GM21515 (cell line): ENCODE measurements at regions not wholly inside any gene's neighbourhood (a gene's known extent, or its start where the extent isn't known, plus 50 kb on each side); places are given as distances from the start of the nearest gene placed in this dataset.

Experiments used
- ATAC-seq: cut with Tn5 transposase; IDR thresholded peaks from one replicate; pipeline ENCODE4 v1.9.1; 2021; ENCODE audit not compliant: unreplicated experiment

DNA sequence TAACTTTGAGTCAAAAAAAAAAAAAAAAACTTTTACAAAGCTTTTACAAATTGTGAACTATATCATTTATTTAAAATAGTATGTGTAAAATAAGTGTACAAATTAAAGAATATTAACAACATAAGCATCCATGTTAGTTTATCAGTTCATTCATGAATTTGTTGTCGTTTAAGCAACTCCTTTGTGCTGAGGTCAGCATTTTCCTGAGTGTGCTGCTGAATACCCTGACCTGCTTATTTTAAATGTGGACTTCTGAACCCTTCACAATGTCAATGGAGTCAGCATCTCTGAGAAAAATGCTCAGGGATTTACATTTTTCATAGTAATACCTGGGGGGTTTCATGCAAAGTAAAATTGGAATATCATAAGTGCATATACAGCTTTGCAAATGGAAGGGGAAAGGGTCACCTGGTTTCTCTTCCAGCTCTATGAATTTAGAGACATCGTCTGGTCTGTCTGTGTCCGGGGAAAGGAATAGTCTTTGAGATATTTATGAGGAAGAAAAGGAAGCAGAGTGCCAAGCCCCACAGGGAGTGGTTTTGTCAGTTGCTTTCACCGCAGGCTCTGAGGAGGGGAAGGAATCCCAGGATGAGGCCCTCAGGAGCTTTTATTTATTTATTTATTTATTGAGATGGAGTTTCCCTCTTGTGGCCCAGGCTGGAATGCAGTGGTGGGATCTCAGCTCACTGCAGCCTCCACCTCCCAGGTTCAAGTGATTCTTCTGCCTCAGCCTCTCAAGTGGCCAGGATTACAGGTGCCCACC is 125.5 kb upstream of the SVIL start:
- ATAC-seq: no peak

DNA sequence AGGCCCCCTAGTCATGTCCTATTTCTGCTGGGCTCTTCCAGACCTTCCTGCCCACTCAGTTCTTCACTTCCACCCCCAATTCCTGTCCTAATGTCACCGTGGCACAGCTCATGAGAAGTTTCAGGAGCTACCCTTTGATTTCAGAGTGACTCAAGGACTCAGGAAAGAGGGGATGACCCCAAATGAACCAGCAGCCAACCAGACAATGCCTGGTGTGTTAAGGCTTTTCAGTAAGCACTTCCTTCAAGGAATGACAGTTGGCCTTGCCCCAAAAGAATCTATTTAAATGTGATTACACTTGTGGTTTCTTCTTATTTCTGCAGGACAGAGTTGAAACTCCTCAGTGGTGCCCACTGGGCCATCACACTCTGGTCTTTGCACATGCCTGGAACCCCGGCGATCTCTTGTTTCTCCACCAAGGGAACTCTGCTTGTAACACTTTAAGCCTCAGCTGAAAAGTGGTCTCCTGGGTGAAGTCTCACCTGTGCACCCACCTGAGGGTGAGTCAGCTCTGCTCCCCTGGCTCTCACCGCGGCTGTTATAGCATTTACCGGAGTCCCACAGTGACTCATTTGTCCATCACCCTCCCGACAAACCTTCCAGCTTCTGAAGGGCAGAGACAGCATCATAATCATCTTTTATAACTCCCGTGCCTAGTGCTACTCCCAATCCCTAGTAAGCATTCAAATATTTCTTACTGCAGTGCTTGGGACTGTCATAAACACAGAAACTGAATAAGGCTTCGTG is 123.0 kb upstream of the SVIL start:
- ATAC-seq: no peak

DNA sequence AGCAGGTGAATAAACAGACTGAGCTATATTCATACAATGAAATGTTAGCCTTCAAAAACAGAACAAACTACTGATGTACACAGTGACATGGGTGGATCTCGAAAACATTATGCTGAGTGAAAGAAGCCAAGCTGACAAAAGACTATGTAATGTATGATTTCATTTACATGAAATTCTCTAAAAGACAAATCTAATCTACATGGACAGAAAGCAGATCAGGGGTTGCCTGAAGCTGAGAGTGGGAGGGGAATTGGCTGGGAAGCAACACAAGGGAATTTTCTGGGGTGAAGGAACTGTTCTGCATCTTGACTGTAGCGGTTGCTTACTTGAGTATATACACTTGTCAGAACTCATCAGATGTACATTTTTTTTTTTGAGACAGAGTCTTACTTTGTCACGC is 121.7 kb upstream of the SVIL start:
- ATAC-seq: no peak

DNA sequence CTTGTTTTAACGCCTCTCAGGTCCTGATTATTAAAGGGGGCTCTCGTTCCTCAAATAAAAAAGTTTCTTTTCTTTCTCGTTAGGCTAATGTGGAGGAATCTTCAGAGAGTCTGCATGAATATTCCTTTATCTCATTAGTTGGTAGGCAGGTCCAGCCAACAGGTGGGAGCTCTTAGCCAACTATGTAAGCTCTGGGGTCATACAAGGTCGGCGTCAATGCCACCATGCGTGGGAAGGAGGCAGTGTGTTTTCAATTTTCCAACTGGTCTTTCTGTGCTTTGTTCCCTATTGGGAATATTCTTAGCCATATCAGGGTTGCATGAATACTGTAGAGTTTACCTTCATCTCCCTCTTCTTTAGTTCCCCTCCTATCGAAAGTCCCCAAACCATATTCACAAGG is 118.5 kb upstream of the SVIL start:
- ATAC-seq: no peak

DNA sequence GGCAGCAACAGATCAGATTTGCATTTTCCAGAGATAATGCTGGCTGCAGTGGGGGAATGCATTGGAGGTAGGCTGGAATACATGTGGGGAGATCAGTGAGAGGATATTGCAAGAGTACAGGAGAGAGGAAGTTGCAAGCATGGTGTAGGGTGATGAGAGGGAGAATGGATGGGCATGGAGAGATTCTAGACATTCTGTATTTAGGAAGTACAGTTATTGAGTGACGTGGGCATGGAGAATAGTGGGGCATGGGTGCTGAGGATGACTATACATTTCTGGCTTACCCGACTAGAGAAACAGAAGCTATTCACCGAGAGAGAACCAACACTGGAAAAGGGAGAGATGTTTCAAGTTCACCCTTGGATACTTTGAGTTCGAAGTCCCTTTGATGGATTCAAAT is 116.9 kb upstream of the SVIL start:
- ATAC-seq: no peak

DNA sequence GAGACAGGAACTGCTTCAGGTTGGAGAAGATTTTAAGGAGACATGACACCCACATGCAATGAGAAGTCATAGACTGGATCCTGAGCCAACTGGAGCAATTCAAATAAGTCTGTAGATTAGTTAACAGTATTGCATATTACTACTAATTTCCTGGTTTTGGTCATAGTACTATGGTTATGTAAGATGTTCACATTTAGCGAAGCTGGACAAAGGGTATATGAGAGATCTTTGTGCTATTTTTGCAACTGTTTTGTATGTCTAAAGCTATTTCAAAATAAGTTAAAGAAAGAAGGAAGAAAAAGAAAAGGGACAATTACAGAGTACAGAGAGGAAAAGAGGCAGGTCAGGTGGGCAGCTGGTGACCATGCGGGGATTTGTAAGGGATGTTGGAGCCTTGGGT is 116.5 kb upstream of the SVIL start:
- no peak for ATAC-seq

DNA sequence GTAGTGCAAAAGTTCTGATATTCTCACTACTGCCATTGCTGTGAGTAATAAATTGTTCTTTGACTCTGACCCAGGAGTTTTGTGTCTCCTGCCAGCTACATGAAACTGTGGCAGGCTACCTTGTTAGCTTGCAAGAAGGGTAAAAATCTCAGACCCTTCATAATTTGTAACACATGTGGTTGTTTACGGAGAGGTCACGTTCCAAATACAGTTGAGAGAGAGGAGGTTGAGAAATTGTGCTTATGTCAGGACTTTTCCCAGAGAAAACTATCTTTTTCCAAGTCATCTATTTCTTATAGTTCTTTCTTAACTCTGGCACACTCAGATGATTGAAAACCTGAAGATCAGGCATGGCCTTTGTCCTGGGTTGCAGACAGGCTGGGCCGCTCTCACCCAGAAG is 114.4 kb upstream of the SVIL start:
- ATAC-seq: no peak

DNA sequence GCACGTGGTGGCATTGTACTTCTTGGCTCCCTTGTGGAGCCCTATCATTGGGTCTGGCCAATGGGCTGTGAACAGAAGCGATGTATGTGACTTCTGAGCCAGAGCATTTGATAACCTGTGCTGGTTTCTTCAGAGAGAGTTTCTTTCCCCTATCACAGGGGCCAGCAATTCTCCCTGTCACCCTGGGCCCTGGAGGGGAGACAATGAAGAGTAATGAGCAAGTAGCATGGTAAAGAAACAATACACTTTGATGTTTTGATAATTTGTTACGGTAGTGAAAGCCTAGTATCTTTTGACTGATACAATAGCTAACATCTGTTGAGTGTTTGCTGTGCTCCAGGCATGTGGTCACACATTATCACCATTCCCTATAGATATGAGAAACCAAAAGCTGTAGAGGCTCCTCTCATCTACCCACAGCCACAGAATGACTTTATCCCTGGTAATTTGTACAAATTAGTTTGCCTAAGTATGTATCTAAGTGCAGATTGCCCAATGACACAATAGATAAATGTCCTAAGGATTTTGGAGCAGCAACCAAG is 113.4 kb upstream of the SVIL start:
- no peak for ATAC-seq

DNA sequence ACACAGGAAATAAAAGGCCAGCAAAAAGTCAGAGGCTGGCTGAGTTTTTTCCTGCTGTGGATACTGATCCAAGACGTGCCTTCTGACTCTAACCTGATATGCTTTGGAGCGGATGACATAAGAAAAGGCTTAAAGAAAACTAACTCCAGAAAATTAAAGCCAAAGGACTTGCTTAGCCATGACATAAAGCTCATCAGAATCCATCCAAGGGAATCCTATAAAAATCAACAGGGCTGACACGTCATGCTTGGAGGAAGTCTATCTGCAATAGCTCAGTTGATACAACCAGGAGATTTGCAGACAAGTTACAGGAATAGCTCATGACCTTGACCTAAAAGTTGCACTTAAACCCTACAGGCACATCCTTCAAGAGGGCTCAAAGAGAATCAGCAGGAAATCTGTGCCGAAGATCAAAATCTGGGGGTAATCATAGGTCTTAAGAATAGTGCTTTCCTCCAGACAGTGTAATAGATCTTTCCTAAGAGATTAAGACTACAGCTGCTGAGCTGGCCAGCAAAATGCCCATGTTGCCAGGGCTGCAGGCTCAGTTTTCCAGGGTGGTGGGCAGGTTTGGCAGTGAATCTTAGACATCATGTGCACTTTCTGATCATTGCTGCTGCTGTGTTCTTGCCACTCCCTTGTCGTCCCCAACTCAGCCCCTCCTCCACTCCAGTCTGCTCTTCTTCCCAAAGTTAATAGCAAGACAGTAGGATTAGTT is 111.5 kb upstream of the SVIL start:
- no peak for ATAC-seq

DNA sequence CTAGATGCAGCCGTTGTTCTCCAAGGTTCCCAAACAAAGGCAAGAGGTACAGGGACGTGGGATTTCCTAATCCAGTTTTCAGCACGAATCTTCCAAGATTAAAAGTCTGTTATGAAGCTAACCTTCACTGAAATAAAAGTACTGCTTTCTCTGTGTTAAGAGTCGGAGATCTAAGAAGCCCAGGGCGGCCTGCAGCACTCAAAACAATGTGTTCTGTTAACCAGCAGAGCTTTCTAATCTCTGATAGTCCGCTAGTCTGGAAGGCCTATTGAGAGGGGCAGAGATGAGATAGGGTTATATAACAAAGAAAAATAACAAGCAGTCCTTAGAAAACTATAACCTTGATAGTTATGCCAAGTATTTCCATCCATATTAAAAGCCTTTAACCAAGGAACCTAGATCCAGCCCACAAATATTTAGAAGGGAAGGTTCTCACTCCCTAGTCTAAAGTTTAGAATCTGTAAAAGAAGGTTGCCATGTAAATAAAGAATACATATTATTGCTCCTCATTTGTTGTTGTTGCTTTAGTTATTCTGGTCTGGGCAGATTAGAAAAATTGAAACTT is 106.3 kb upstream of the SVIL start:
- ATAC-seq: no peak

DNA sequence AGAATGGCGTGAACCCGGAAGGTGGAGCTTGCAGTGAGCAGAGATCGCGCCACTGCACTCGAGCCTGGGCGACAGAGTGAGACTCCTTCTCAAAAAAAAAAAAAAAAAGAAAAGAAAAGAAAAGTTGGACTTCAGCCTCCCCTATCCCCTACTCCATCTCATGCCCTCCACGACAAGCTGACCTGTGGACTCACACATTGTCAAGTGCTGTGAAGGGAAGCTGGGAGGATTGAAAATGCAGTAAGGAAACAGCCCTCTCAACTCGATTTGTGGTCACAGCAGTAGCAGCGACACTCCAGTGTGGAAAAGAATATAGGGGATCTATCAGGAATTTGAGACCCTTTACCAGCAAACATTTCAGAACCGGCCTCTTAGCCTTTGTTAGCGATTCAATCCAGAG is 103.6 kb upstream of the SVIL start:
- no peak for ATAC-seq

DNA sequence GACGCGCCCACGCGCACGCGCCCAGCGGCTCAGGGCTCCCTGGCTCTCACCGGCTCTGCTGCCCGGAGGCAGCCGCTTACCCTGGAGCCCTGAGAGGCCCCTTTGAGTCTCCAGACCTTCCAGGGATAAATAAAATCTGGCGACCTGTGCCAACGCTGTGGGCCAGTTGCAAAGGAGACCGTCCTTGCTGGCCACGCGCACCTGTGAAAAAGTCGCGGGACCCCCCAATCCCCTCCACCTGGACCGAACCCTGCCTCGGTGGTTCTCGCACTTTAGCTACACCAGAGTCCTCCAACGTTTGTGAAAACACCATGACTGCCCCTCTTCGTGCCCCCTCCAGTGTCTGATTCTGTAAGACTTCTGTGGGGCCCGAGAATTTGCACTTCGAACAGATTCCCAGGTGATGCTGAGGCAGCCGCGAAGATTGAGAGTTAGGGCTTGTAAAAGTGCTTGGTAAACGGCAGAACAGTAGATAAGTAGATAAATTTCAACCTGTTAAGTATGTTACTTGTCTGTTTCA is 102.4 kb upstream of the SVIL start:
- no peak for ATAC-seq

DNA sequence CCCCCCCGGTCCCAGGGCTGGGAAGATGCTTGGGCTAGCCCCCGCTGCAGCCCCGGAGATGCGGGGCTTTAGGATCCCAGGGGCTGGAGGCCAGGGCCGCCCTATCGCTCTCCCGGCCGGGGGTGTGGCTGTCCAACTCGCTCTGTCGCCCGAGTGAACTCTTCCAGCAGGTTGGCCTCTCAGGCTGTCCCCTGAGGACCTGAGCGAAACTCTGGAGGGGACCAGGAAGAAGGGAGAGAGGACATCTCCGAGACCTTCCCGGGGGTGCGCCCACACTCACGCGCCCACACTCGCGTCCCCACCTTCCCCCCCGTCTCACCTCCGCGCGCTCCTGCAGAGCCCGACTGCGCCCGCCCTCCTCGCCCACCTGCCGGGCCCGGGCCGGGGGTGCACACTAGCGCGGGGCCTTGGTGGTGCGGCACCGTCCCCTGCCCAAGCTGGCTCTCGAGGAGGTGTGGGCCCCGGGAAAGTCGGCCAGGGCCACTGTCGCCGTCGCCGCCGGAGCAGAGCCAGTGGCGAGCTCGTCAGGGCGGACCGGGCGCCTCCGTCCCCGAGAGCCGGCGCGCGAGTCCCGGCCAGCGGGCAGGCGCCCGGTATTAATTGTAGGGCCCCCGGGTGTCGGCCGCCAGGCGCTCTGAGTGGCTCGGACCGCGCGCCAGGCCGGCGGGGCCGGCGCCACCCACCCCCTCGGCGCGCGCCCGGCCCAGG is 101.7 kb upstream of the SVIL start:
- ATAC-seq: no peak

DNA sequence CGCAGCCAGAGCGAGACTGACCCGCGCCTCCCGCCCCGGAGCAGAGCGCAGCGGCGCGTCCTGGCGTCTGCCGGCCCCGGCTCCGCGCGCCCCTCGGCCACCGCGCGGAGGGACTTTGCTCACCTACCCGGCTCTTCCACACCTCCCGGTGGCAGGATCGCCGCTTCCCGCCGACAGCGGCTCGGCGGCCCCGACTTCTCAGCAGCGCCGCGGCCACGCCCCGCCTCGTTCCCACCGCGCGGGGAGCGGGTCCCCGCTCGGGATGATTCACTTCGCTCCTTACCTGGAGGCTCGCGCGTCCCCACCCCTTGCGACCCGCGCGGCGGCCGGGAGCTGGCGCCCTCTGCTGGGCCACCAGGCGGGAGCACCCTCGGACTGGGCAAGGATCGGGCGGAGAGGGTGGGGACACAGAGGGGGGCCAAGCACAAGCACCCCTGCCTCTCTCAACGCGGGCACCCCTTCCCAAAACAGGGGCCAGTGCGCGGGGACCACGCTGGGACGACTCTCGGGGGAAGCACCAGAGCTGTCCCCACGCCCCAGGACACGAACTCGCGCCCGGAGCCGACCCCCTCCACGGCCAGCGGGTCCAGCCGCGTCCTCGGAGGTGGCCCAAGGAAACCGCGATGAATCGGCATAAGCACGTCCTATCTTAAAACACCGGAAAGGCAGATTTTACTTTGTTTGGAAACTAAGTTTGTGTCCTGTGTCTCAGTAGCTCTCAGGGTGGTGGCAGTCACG is 101.0 kb upstream of the SVIL start:
- peak; percentile 78 for ATAC-seq

DNA sequence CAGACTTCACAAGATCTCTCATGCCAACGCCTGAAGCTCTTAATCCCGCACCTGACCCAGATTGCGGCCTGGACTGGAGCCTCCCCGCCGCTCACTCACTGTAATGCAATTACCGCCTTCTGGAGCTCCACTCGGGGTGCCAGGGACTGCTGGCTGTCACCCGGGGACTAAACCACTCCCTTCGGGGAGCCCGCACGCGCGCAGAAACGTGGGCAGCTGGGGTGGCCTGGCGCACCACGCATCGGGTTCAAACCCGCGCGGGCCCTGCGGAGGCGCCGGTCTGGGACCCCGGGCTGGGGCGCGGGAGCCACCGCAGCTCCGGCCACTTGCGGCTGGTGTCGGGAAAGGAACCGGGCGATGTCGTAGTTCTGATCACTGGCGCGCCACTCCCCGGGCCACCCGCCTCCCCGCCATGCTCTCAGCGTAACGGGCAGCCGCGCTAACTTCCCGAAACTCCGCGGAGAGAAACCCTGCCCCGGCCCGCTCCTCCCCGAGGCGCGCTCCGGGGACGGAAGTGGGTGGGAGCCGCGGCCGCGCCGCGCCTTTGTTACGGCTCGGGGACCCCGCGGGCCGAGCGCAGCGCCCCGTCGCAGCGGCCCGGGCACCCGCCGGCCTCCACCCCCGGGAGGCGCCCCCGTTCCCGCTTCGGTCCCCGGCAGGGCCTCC is 100.3 kb upstream of the SVIL start:
- peak; percentile 33 for ATAC-seq

DNA sequence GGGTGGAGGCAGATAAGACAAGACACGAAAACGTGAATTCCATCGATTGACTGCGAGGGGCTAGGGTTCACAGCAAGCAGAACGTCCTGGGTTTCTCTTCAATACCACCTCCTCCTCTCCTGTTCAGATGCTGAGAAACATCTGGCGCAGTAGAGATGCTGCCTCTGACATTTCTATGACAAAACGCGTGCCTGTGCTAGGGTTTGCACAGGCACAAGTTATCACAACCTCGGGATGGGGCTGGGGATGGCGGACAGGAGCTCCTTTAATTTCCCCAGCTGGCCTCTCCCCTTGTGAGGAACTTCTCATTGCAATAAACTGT is 99.8 kb upstream of the SVIL start:
- ATAC-seq: no peak

DNA sequence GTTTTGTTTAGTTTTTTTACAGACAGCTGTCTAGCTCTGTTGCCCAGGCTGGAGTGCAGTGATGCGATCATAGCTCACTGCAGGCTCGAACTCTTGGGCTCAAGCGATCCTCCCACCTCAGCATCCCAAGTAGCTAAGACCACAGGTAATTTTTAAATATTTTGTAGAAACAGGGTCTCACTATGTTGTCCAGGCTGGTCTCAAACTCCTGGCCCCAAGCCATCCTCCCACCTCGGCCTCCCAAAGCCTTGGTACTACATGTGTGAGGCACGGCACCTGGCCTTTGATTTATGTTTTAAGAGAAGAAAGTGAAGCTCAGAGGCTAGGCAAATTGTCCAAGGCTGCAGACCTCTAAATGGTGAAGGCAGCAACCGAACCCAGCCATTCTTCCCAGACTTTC is 98.6 kb upstream of the SVIL start:
- ATAC-seq: no peak

DNA sequence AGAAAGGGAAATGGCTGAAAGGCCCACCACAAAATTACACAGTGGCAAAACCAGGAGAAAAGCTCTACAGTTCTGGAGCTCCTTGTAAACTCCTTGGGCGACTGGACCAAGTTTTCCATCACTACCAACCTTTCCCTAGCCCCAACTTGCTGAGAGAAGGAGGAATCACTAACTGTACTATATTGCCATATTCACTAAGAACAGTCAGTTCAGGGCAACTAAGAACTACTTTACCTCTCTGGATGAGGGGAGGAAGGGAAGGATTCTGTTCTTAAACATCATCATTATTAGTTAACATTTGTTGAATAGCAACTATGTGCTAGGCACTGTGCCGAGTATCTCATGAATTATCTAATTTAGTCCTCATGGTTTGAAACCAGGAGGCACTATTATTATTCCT is 98.1 kb upstream of the SVIL start:
- ATAC-seq: no peak

DNA sequence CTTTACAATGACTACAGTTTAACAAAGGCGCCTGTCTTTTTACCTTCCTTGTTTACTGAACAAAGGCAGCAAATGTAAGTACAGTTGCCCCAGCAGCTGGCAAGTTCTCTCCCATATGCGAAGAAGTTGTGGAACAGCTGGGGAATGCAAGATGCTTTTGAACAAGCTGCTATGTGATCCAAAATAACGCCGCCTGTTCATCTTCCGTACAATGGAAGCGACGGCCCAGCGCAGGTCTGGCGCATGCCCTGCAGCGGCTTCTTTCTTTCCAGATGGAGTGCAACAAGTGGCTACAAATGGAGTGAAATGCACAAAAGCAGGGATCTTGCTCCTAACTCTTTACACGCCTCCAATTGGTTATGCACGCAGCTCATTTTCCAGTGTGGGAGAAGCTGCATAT is 97.0 kb upstream of the SVIL start:
- no peak for ATAC-seq

DNA sequence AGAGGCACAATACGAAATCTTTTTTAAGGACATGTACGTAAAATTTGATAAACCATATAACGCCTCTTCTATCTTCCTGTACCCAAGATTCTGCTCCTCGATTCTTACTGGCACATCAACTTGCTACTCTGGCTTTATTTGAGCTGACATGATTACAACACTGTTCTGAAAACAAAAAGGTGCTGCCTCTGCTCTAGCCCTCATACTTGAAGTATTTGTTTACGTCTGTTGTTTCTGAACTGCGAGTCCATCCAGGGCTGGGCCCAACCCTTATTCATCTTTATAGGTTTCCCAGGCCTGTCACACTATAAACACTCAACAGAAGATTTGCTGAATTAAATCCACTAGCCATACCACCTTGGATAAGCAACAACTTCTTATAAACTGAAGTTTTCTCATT is 96.2 kb upstream of the SVIL start:
- no peak for ATAC-seq
